H1 (cell line): ENCODE measurements at regions not wholly inside any gene's neighbourhood (a gene's known extent, or its start where the extent isn't known, plus 50 kb on each side); places are given as distances from the start of the nearest gene placed in this dataset.

Experiments used
- CTCF ChIA-PET: fragments of 300-600 bp; sonication (Branson Sonifier 250); formaldehyde crosslinking; loops from one replicate; lab custom pipeline; 2021; ENCODE audit not compliant: partially characterized antibody; lab: Charles Lee
- POLR2A ChIA-PET: fragments of 300-600 bp; sonication (Branson Sonifier 250); formaldehyde crosslinking; loops from one replicate; lab custom pipeline; 2021; ENCODE audit warnings: inconsistent platforms; ENCODE audit not compliant: partially characterized antibody; lab: Charles Lee
- DNase-seq, 2 experiments: peaks; one replicate each; pipeline versions ENCODE4 v3.0.0 to v3.0.0-alpha.2; 2010 to 2022; ENCODE audit warnings: low spot score in 2 of 2, low read depth in 1 of 2, mixed read lengths in 1 of 2
- FAIRE-seq: peaks from 2 replicates; lab custom pipeline; 2011; peaks lifted over from hg19 to GRCh38; lab: Jason Lieb, UNC
- H2AFZ ChIP-seq: 2 replicates; pipeline ENCODE4 v1.8.1; 2012; ENCODE audit warnings: low read length, inconsistent platforms
- H2AK5ac ChIP-seq: 2 replicates; pipeline ENCODE4 v1.6.1; 2013; ENCODE audit warnings: low read depth, low read length
- H2BK120ac ChIP-seq: replicated peaks from 2 replicates; pipeline ENCODE3; 2013; ENCODE audit warnings: low read depth, low read length, inconsistent platforms
- H2BK12ac ChIP-seq: 2 replicates; pipeline ENCODE4 v1.6.1; 2013; ENCODE audit warnings: low read depth, low read length
- H2BK15ac ChIP-seq: 2 replicates; pipeline ENCODE4 v1.6.1; 2013; ENCODE audit warnings: low read length
- H2BK20ac ChIP-seq: 2 replicates; pipeline ENCODE4 v1.6.1; 2013; ENCODE audit warnings: low read length
- H2BK5ac ChIP-seq: 2 replicates; pipeline ENCODE4 v1.6.1; 2013; ENCODE audit warnings: low read depth, low read length
- H3K14ac ChIP-seq: 2 replicates; pipeline ENCODE4 v1.6.1; 2013; ENCODE audit warnings: inconsistent platforms; ENCODE audit not compliant: insufficient read length
- H3K18ac ChIP-seq: 2 replicates; pipeline ENCODE4 v1.6.1; 2013; ENCODE audit warnings: low read length; ENCODE audit errors: extremely low read depth
- H3K23ac ChIP-seq: 2 replicates; pipeline ENCODE4 v1.6.1; 2013; ENCODE audit warnings: inconsistent platforms; ENCODE audit not compliant: insufficient read length
- H3K23me2 ChIP-seq: 2 replicates; pipeline ENCODE4 v1.6.1; 2013; ENCODE audit warnings: low read depth, low read length
- H3K27ac ChIP-seq: 2 replicates; pipeline ENCODE4 v1.6.1; 2011; ENCODE audit warnings: low read depth, low read length, inconsistent platforms
- H3K27me3 ChIP-seq, 4 experiments: replicated peaks in 1 of 4; 1 replicate in 1 of 4; 2 replicates in 3 of 4; pipeline versions ENCODE4 v1.6.1 to v1.8.1; 2011 to 2013; ENCODE audit warnings: low read length in 3 of 4, mild to moderate bottlenecking in 3 of 4, inconsistent platforms in 2 of 4, mixed read lengths in 2 of 4, moderate library complexity in 1 of 4; ENCODE audit not compliant: control insufficient read depth in 3 of 4, insufficient read depth in 3 of 4; ENCODE audit errors: extremely low read depth in 1 of 4
- H3K36me3 ChIP-seq, 4 experiments: 2 replicates each; pipeline versions ENCODE4 v1.6.1 to v1.8.1; 2011 to 2013; ENCODE audit warnings: mild to moderate bottlenecking in 4 of 4, low read length in 3 of 4, moderate library complexity in 2 of 4, control low read depth in 1 of 4, inconsistent platforms in 1 of 4; ENCODE audit not compliant: insufficient read depth in 4 of 4, control insufficient read depth in 2 of 4
- H3K4ac ChIP-seq: replicated peaks from 2 replicates; pipeline ENCODE3; 2013; ENCODE audit warnings: low read length, low read depth, mixed read lengths, inconsistent platforms; ENCODE audit not compliant: insufficient read length
- H3K4me1 ChIP-seq, 4 experiments: replicated peaks in 1 of 4; 1 replicate in 1 of 4; 2 replicates in 3 of 4; pipeline versions ENCODE4 v1.6.1 to v1.8.1; 2011 to 2013; ENCODE audit warnings: low read length in 3 of 4, inconsistent platforms in 2 of 4, mixed read lengths in 1 of 4; ENCODE audit not compliant: insufficient read depth in 4 of 4, control insufficient read depth in 3 of 4
- H3K4me2 ChIP-seq, 2 experiments: 2 replicates each; pipeline versions ENCODE4 v1.6.1 to v1.8.1; 2011 to 2013; ENCODE audit warnings: low read depth in 2 of 2, low read length in 2 of 2, control low read depth in 1 of 2, inconsistent platforms in 1 of 2, mild to moderate bottlenecking in 1 of 2; ENCODE audit not compliant: insufficient read depth in 1 of 2
- H3K4me3 ChIP-seq, 4 experiments: fragments of 200-600, 300-600 bp in 1 of 4; sonication (generic), shearing (Covaris generic), sonication (Bioruptor Twin) in 1 of 4; 2 replicates each; pipeline versions ENCODE4 v1.5.1 to v1.8.1; 2011 to 2016; ENCODE audit warnings: low read length in 4 of 4, low read depth in 3 of 4, control low read depth in 2 of 4, inconsistent platforms in 2 of 4, mild to moderate bottlenecking in 2 of 4, mixed read lengths in 1 of 4, moderate library complexity in 1 of 4; ENCODE audit not compliant: insufficient read depth in 2 of 4; ENCODE audit errors: extremely low read depth in 1 of 4
- H3K56ac ChIP-seq: replicated peaks from 2 replicates; pipeline ENCODE3; 2013; ENCODE audit warnings: low read depth, mild to moderate bottlenecking, mixed read lengths, low read length, inconsistent platforms; ENCODE audit not compliant: insufficient read length
- H3K79me1 ChIP-seq: 2 replicates; pipeline ENCODE4 v1.6.1; 2013; ENCODE audit warnings: low read depth, low read length, control low read depth
- H3K79me2 ChIP-seq, 2 experiments: 2 replicates each; pipeline versions ENCODE4 v1.6.1 to v1.8.1; 2012 to 2013; ENCODE audit warnings: low read length in 2 of 2, mild to moderate bottlenecking in 2 of 2, inconsistent platforms in 1 of 2; ENCODE audit not compliant: insufficient read depth in 2 of 2, control insufficient read depth in 1 of 2
- H3K9ac ChIP-seq, 4 experiments: replicated peaks in 1 of 4; 1 replicate in 1 of 4; 2 replicates in 3 of 4; pipeline versions ENCODE4 v1.6.1 to v1.8.1; 2011 to 2013; ENCODE audit warnings: low read depth in 3 of 4, low read length in 3 of 4, control low read depth in 2 of 4, mild to moderate bottlenecking in 2 of 4, moderate library complexity in 2 of 4, inconsistent platforms in 1 of 4; ENCODE audit errors: extremely low read depth in 1 of 4
- H3K9me3 ChIP-seq, 2 experiments: 2 replicates each; pipeline versions ENCODE4 v1.6.1 to v1.8.1; 2012 to 2013; ENCODE audit warnings: mild to moderate bottlenecking in 2 of 2, moderate library complexity in 2 of 2, control low read depth in 1 of 2, inconsistent platforms in 1 of 2, low read depth in 1 of 2, low read length in 1 of 2, mixed read lengths in 1 of 2; ENCODE audit not compliant: insufficient read depth in 2 of 2
- H4K20me1 ChIP-seq, 2 experiments: replicated peaks in 1 of 2; 2 replicates each; pipeline versions ENCODE3 to v1.8.1; 2011 to 2013; ENCODE audit warnings: inconsistent platforms in 2 of 2, low read length in 2 of 2, mild to moderate bottlenecking in 1 of 2; ENCODE audit not compliant: insufficient read depth in 2 of 2, control insufficient read depth in 1 of 2
- H4K5ac ChIP-seq: 2 replicates; pipeline ENCODE4 v1.6.1; 2013; ENCODE audit warnings: low read length, low read depth, mixed read lengths, inconsistent platforms; ENCODE audit not compliant: insufficient read length
- H4K8ac ChIP-seq: 2 replicates; pipeline ENCODE4 v1.8.0; 2013; ENCODE audit warnings: mild to moderate bottlenecking, moderate library complexity, low read length, inconsistent platforms; ENCODE audit not compliant: insufficient read depth; ENCODE audit errors: extremely low read depth
- H4K91ac ChIP-seq: replicated peaks from 2 replicates; pipeline ENCODE3; 2013; ENCODE audit warnings: low read length, mixed read lengths, inconsistent platforms; ENCODE audit not compliant: insufficient read length
- BACH1 ChIP-seq: IDR thresholded peaks from 2 replicates; pipeline ENCODE4 v1.6.1; 2012; ENCODE audit warnings: low read length, improper control_type of control experiment
- CHD1 ChIP-seq: IDR thresholded peaks from 2 replicates; pipeline ENCODE4 v1.6.1; 2012; ENCODE audit warnings: low read depth, low read length, improper control_type of control experiment
- GTF2F1 ChIP-seq: IDR thresholded peaks from 2 replicates; pipeline ENCODE4 v1.6.1; 2012; ENCODE audit warnings: low read depth, low read length, improper control_type of control experiment, borderline replicate concordance
- KDM4A ChIP-seq: IDR thresholded peaks from one replicate; pipeline ENCODE4 v1.7.1; 2012; ENCODE audit warnings: low read depth, mild to moderate bottlenecking, moderate library complexity, low read length, inconsistent platforms; ENCODE audit not compliant: severe bottlenecking
- RBBP5 ChIP-seq: IDR thresholded peaks from 2 replicates; pipeline ENCODE4 v1.7.1; 2012; ENCODE audit warnings: low read depth, mild to moderate bottlenecking, inconsistent platforms, low read length, moderate library complexity, borderline replicate concordance
- SUZ12 ChIP-seq: fragments of 200-600 bp; sonication (generic); IDR thresholded peaks from 2 replicates; pipeline ENCODE4 v1.6.1; 2012; ENCODE audit warnings: mild to moderate bottlenecking, inconsistent platforms, low read length, moderate library complexity, mixed read lengths
- WGBS, 2 experiments: shearing (Covaris generic) in 1 of 2; methylation state at CpG; one replicate each; pipeline versions ENCODE4 v1.1.6 to v1.1.7; 2013 to 2015; ENCODE audit warnings: low lambda C conversion rate in 2 of 2, mixed read lengths in 2 of 2, inconsistent platforms in 1 of 2, low coverage in 1 of 2, missing lambda C conversion rate in 1 of 2; ENCODE audit not compliant: insufficient replicate concordance in 2 of 2, insufficient coverage in 1 of 2, insufficient read length in 1 of 2; ENCODE audit errors: extremely low coverage in 1 of 2, missing lambda C conversion rate in 1 of 2; 5-methylcytosine and 5-hydroxymethylcytosine counted together
- TF ChIP-seq, protein P1 (sequence below): IDR thresholded peaks from 2 replicates; pipeline ENCODE4 v1.6.1; 2012; ENCODE audit warnings: low read length, inconsistent platforms

DNA sequence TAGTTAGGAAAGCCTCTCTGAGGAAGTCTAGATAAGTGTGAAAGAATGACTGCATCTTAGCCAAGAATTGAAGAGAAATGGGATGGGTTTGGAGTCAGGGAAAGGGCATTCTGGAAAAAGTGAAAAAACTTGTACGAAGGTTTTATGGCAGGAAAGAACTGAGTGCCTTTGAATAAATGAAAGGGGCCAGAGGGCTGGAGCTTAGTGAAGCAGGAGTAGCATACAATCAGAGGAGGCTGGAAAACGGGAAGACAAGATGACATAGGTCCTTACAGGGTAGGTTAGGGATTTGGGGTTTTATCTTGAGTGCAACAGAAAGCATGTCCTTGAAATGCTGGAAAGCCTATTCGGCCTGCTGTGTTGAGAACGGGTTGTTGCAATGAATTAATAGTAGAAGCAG, 152.6 kb upstream of the RND3 start:
- Histone ChIP-seq H3K9me3 (no peaks in the 10 kb centered on the region), H3K79me1 (no peaks in the 10 kb centered on the region), H3K4me3 (no peak overlapping the region), H4K8ac (no peak overlapping the region), H3K14ac (no peak overlapping the region), H3K23me2 (no peaks in the 10 kb centered on the region), H4K5ac (no peak overlapping the region), H3K9ac (no peak overlapping the region), H3K36me3 (no peaks in the 10 kb centered on the region), H2BK15ac (peak overlapping the region; percentile 25; the same call in 1 of the 2 replicates), H4K20me1 (no peaks in the 10 kb centered on the region), H2AFZ (peak overlapping the region; percentile 76; the same call in 1 of the 2 replicates), H3K79me2 (no peaks in the 10 kb centered on the region), H3K4me2 (no peak overlapping the region), H3K27me3 (no peaks in the 10 kb centered on the region), H4K91ac (no peak overlapping the region), H3K56ac (no peak overlapping the region), H2BK120ac (no peak overlapping the region), H2BK12ac (no peak overlapping the region), H2BK5ac (no peak overlapping the region), H3K27ac (no peak overlapping the region), H3K23ac (no peak overlapping the region), H2BK20ac (no peak overlapping the region), H3K18ac (no peak overlapping the region), H2AK5ac (no peak overlapping the region), H3K4me1 (no peaks in the 10 kb centered on the region), H3K4ac (no peak overlapping the region)
- no peak for FAIRE-seq
- ChIA-PET POLR2A (no interaction called here), CTCF (interaction anchor here (1.1 kb wide), 1 partner anchor 22 kb away, joined by 3 read pairs; no protein-coding TSS in a partner anchor)
- DNase-seq = no peak
- no peak for TF ChIP-seq KDM4A
- TF ChIP-seq BACH1 = no peak
- TF ChIP-seq, protein P1, sequence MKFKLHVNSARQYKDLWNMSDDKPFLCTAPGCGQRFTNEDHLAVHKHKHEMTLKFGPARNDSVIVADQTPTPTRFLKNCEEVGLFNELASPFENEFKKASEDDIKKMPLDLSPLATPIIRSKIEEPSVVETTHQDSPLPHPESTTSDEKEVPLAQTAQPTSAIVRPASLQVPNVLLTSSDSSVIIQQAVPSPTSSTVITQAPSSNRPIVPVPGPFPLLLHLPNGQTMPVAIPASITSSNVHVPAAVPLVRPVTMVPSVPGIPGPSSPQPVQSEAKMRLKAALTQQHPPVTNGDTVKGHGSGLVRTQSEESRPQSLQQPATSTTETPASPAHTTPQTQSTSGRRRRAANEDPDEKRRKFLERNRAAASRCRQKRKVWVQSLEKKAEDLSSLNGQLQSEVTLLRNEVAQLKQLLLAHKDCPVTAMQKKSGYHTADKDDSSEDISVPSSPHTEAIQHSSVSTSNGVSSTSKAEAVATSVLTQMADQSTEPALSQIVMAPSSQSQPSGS = no peak
- no peak for TF ChIP-seq GTF2F1
- no peak for TF ChIP-seq RBBP5
- TF ChIP-seq SUZ12 = no peak
- no peak for TF ChIP-seq CHD1
- 91% methylated on average over 4 of the region's 4 CpGs; no CpG with 5 or more reads in 1 of the 2 experiments for WGBS, 2 experiments
